ENCODE measurements at regions not wholly inside any gene's neighbourhood (a gene's known extent, or its start where the extent isn't known, plus 50 kb on each side); places are given as distances from the start of the nearest gene placed in this dataset.
A peak's percentile ranks its signal among the peaks of the same experiment; 100 is the strongest.

DNA sequence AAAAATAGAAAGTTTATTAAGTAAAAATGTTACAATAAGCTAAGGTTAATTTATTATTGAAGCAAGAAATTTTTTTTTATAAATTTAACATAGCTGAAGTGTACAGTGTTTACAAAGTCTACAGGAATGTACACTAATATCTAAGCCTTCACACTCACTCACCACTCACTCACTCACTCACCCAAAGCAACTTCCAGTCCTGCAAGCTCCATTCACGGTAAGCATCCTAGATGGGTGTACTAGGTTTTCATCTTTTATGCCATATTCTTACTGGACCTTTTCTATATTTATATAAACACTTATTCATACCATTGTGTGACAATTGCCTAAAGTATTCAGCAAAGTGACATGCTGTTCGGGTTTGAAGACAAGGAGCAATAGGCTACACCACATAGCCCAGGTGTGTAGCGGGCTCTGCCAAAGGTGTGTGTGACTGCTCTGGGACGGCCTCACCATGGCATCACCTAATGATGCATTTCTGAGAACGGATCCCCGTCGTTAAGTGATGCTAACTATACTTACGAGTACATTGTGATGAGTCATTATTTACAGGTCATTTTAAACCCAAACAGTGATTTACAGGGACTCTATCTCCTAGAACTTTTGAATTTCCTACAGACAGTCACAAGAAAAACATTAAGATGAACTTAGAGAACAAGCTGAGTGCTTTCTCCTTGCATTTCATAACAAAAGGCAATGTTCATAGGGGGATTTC, 76.3 kb upstream of the ID2 start:
- H3K9me3 Mint-ChIP-seq: peaks cover under 1% of the 10 kb centered on the region

DNA sequence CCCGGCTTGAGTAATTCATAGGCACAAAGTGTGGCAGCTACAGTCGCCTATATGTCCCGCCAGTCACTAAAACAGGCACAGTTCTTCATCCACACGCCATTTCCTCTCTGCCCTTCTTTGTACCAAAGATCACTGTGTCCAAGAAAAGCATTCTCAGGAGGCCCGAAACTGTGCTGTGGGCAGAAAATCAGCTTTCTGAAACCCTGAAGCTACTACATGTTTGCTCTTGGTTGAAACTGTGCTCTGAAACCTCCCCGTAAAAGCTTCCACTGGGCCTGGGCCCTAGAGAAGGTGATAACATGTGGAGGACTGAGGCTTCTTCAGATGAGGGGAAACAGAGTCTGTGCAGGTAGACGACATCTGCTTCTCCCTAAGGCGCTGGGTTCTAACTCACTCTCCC, 75.6 kb upstream of the ID2 start:
- Mint-ChIP-seq H3K9me3 (peaks cover 7% of the 10 kb centered on the region), H3K27me3 (ENCODE audit: low read depth) (peaks cover 1% of the 10 kb centered on the region), H3K36me3 (ENCODE audit: low read depth) (no peaks in the 10 kb centered on the region), H3K27ac (peak overlapping the region in 1 of 3 experiments; percentile 49), H3K4me3 (no peak overlapping the region), H3K4me1 (peaks cover 27% of the 10 kb centered on the region)
- TF ChIP-seq, protein P1, sequence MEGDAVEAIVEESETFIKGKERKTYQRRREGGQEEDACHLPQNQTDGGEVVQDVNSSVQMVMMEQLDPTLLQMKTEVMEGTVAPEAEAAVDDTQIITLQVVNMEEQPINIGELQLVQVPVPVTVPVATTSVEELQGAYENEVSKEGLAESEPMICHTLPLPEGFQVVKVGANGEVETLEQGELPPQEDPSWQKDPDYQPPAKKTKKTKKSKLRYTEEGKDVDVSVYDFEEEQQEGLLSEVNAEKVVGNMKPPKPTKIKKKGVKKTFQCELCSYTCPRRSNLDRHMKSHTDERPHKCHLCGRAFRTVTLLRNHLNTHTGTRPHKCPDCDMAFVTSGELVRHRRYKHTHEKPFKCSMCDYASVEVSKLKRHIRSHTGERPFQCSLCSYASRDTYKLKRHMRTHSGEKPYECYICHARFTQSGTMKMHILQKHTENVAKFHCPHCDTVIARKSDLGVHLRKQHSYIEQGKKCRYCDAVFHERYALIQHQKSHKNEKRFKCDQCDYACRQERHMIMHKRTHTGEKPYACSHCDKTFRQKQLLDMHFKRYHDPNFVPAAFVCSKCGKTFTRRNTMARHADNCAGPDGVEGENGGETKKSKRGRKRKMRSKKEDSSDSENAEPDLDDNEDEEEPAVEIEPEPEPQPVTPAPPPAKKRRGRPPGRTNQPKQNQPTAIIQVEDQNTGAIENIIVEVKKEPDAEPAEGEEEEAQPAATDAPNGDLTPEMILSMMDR (IDR thresholded peaks at IDR 0.05; ENCODE audit: unreplicated experiment in 3 of 3): no peak

More for the DNA sequence above, 76.3 kb upstream of the ID2 start:
- TF ChIP-seq, protein P1 (IDR thresholded peaks at IDR 0.05; ENCODE audit: unreplicated experiment in 3 of 3): no peak
- Mint-ChIP-seq H3K4me1 (peaks cover 24% of the 10 kb centered on the region), H3K27ac (no peak overlapping the region), H3K36me3 (ENCODE audit: low read depth) (no peaks in the 10 kb centered on the region), H3K27me3 (ENCODE audit: low read depth) (no peaks in the 10 kb centered on the region), H3K4me3 (no peak overlapping the region)

- peaks cover 6% of the 10 kb centered on the region for H3K27me3 Mint-ChIP-seq (ENCODE audit: low read depth)
- H3K36me3 Mint-ChIP-seq (ENCODE audit: low read depth): no peaks in the 10 kb centered on the region
- no peak overlapping the region for H3K4me3 Mint-ChIP-seq
- TF ChIP-seq, protein P1 (IDR thresholded peaks at IDR 0.05; ENCODE audit: unreplicated experiment in 3 of 3): no peak
- peaks cover 28% of the 10 kb centered on the region for H3K4me1 Mint-ChIP-seq
- H3K27ac Mint-ChIP-seq: peak overlapping the region in 1 of 3 experiments; percentile 33
- H3K9me3 Mint-ChIP-seq: peaks cover 7% of the 10 kb centered on the region
These were observed 75.0 kb upstream of the ID2 start for GRCh38 chr2:8606649-8607550.

DNA sequence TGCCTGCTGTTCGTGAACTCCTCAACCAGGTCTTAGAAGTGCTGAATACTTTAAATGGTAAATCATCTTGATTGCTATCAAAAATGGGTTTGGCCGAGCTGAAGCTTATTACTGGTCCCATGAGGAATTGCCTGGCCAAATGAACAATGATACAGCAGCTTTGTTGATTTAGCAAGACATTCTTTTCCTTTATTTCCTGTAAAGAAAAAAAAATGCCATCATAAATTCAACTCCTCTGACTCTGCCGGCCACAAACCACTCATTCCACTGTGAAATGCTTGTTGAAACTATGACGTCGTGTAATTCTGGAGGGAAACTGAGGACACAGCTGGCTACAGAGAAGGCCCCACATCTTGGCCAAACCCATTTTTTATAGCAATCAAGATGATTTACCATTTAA, 74.2 kb upstream of the ID2 start:
- H3K4me1 Mint-ChIP-seq: peaks cover 30% of the 10 kb centered on the region
- peaks cover 7% of the 10 kb centered on the region for H3K9me3 Mint-ChIP-seq
- H3K4me3 Mint-ChIP-seq: no peak overlapping the region
- H3K27ac Mint-ChIP-seq: peak overlapping the region in 1 of 3 experiments; percentile 43
- TF ChIP-seq, protein P1 (IDR thresholded peaks at IDR 0.05; ENCODE audit: unreplicated experiment in 3 of 3): no peak
- peaks cover 6% of the 10 kb centered on the region for H3K27me3 Mint-ChIP-seq (ENCODE audit: low read depth)
- H3K36me3 Mint-ChIP-seq (ENCODE audit: low read depth): no peaks in the 10 kb centered on the region

DNA sequence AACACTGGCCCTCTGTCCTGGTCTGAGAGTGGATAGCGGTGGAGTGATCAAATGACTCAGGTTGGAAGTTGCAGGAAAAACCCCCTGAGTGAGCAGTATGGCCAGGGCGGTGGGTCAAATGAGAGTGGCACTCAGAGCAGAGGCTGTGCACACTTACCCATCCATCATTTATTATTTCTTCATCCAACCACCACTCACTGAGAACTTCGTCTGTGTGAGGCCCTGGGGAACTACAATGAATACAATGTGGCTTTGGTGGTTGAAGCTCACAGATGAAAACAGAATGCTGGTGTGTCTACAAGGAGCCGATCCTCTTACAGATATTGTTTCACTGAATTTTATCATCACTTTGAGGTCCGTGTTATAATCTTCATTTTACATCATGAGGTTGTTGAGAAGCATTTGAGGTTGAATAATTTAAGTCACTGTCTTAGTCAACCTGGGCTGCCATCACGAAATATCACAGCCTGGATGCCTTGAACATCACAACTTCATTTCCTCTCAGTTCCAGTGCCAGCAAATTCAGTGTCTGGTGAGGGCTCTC, 73.4 kb upstream of the ID2 start:
- peaks cover 34% of the 10 kb centered on the region for H3K4me1 Mint-ChIP-seq
- no peaks in the 10 kb centered on the region for H3K36me3 Mint-ChIP-seq (ENCODE audit: low read depth)
- H3K27me3 Mint-ChIP-seq (ENCODE audit: low read depth): peaks cover 6% of the 10 kb centered on the region
- peaks cover 7% of the 10 kb centered on the region for H3K9me3 Mint-ChIP-seq
- H3K4me3 Mint-ChIP-seq: no peak overlapping the region
- H3K27ac Mint-ChIP-seq: no peak overlapping the region
- TF ChIP-seq, protein P1 (IDR thresholded peaks at IDR 0.05; ENCODE audit: unreplicated experiment in 3 of 3): no peak

Measured in nephron (organoid).